LNCaP clone FGC (cell line): ENCODE measurements at regions not wholly inside any gene's neighbourhood (a gene's known extent, or its start where the extent isn't known, plus 50 kb on each side); places are given as distances from the start of the nearest gene placed in this dataset.

Experiments used
- DNase-seq: peaks from one replicate; pipeline ENCODE4 v3.0.0-alpha.2; 2011; ENCODE audit warnings: low read depth
- H3K4me3 ChIP-seq: 2 replicates; pipeline ENCODE4 v1.5.1; 2011; ENCODE audit warnings: mild to moderate bottlenecking, low read depth, low read length, control low read depth
- TF ChIP-seq, protein P1 (sequence below): IDR thresholded peaks from 2 replicates; pipeline ENCODE4 v1.5.1; 2012; ENCODE audit warnings: mild to moderate bottlenecking; ENCODE audit not compliant: control insufficient read depth, insufficient read depth; ENCODE audit errors: extremely low read depth

DNA sequence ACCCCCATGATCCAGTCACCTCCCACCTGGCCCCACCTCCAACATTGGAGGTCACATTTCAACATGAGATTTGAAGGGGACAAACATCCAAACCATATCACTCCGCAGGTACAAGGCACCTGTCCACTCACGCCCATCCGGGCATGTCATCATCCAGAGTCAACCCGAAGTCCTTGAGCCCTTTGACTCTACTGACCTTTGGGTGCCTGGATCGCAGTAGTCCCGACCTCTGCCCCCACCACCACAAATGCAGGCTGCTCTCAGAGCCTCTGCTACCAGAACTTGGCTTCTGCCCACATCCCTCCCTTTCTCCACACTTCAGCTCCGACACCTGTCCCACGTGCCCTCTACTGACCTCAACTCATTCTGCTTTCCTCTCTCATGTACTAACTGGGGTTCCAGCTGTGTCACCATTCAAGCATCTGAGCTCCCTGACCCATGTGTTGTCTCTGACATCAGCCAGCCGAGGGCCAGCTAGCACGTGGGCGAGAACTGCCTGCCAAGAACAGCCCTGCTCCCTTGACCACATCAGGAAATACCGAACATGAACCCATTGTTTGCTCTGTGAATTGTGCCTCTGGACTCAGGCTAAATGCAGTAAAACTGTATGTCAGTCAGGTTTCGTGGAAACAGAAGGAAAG lies 498.3 kb upstream of the SULF2 start:
- TF ChIP-seq, protein P1, sequence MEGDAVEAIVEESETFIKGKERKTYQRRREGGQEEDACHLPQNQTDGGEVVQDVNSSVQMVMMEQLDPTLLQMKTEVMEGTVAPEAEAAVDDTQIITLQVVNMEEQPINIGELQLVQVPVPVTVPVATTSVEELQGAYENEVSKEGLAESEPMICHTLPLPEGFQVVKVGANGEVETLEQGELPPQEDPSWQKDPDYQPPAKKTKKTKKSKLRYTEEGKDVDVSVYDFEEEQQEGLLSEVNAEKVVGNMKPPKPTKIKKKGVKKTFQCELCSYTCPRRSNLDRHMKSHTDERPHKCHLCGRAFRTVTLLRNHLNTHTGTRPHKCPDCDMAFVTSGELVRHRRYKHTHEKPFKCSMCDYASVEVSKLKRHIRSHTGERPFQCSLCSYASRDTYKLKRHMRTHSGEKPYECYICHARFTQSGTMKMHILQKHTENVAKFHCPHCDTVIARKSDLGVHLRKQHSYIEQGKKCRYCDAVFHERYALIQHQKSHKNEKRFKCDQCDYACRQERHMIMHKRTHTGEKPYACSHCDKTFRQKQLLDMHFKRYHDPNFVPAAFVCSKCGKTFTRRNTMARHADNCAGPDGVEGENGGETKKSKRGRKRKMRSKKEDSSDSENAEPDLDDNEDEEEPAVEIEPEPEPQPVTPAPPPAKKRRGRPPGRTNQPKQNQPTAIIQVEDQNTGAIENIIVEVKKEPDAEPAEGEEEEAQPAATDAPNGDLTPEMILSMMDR, result no peak
- no peak for DNase-seq

DNA sequence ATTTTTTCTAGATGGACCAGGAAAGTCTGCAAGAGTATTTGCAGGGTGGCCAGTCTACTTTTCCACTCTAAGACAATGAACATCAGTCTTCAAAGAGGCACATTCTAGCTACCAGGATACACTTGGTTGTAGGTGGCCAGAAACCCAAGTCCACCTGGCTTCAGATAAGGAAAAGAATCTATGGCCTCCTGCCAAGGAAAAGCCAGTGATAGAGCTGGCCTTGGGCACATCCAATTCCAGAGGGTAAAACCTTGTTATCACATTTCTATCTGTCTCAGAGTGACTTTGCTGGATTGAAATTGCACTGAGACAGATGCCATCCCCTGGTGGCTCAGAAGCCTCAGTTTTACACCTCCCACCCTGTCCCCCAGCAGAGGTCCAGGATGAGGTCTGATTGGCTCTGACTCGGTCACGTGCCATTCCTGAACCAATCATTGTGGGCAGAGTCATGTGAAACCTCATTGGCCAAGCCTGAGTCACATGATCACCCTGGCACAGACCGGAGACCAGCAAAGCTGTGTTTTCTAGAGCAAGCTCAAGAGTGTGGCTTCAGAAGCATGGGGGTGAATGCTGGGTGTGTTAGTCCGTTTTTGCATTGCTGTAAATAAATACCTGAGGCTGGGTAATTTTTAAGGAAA lies 497.4 kb upstream of the SULF2 start:
- TF ChIP-seq, protein P1, result no peak
- H3K4me3 ChIP-seq, result no peak overlapping the region
- no peak for DNase-seq

More for the DNA sequence above, 498.3 kb upstream of the SULF2 start:
- no peak overlapping the region for H3K4me3 ChIP-seq

DNA sequence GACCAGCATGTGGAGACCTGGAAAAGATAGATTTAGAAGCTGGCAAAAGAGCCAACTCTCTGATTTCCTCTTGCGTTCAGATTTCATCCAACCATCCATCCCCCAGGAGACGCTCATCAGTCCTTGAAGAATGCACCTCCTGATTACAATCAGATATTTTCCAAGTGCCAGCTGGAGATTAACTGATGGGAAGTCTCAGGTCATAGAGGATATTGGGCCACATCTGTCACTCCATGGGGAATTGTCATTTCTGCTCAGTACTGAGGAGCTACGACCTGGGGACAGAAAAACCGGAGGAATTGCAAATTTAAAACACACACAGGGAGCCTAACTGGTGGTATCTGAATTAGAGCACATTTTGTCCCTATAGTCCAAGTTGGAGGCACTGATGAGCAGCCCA lies 496.2 kb upstream of the SULF2 start:
- TF ChIP-seq, protein P1, result no peak
- DNase-seq, result no peak

DNA sequence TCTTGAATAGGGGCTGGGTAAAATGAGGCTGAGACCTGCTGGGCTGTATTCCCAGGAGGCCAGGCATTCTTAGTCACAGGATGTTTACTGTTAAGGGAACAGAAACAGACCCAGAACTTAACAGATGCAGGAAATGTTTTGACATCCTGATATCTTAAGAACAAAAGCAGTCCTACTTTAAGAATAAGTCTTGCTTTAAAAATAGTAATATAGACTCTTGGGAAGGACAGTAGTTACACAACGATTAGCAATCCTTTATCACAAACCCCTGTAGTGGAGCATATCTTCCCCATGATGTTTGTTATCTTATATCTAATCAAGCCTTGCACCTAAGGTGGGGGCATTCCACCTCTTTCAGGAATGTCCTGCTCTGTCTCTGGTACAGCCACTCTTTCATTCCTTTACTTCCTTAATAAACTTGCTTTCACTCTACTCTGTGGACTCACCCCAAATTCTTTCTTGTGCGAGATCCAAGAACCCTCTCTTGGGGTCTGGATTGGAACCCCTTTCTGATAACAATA lies 493.7 kb upstream of the SULF2 start:
- no peak for DNase-seq
- TF ChIP-seq, protein P1, result no peak
- H3K4me3 ChIP-seq, result no peak overlapping the region

More for the DNA sequence above, 496.2 kb upstream of the SULF2 start:
- no peak overlapping the region for H3K4me3 ChIP-seq

DNA sequence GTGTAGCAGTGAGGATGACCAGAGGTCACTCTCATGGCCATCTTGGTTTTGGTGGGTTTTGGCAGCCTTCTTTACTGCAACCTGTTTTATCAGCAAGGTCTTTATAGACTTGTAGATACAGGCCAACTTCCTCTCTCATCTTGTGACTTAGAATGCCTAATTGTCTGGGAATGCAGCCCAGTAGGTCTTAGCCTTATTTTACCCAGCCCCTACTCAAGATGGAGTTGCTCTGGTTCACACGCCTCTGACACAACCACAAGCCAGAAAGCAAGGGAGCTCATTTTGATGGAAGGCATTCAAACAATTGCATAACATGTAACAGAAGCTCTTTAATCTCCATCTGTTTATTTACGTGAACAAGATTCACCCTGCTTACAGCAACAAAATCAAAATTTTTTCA lies 492.0 kb upstream of the SULF2 start:
- TF ChIP-seq, protein P1, result no peak
- H3K4me3 ChIP-seq, result no peak overlapping the region
- DNase-seq, result no peak

DNA sequence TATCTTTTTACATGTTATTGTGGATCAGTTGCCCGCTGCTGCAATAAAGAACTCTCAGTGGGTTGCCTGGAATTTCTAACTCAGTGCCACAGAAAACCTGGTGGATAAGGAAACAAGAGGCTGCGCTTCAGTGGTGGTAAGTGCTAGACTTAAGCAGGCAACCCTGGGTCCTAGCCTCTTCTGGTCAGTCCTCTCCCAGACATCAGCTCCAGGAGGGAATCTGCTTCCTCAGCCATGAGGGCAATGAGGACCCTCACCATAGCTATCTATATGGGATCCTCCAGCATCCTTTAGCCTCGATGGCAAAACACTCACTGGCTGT lies 490.7 kb upstream of the SULF2 start:
- H3K4me3 ChIP-seq, result no peak overlapping the region
- no peak for DNase-seq
- TF ChIP-seq, protein P1, result no peak

DNA sequence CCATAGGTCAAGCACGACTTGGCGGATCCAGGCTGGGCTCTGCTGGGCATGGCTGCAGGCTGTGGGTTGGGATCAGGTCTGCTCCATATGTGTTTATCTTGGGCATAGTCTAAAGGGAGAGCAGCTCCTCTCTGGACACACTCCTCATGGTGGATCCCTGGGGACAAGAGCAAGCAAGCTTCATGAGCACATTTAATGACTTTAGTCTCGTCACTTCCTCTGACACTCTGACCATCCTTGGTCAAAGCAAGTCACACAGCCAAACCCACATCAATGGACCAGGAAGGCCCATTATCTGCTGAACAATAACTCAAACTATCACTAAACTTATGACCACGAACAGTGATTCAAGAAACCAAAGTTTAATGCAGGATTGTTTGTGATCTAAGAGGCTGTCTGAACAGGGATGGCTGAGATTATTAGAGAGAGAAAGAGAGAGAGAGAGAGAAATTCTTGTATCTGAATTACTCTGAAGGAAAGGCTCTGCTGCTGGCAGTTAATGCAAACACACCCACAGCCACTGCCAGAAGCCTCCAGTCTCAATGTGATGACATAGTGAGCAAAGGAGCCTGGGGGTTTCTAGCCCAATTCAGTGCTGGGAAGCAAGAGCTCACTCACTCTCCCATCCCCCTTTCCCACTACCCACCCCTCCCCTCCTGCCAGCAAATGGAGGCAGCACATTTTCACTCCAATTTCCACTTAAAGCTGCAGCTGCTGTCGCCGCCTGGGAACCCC lies 490.2 kb upstream of the SULF2 start:
- TF ChIP-seq, protein P1, result no peak
- DNase-seq, result no peak

More for the DNA sequence above, 490.2 kb upstream of the SULF2 start:
- H3K4me3 ChIP-seq, result no peak overlapping the region
